IMR-90 (cell line): ENCODE measurements at regions not wholly inside any gene's neighbourhood (a gene's known extent, or its start where the extent isn't known, plus 50 kb on each side); places are given as distances from the start of the nearest gene placed in this dataset.

ENCODE experiments used
- ATAC-seq: fragments of 200-7000 bp; cut with Tn5 transposase; 2 replicates; pipeline ENCODE4 v1.9.1; 2020; ENCODE audit warnings: low read depth, mild to moderate bottlenecking, moderate library complexity
- BruUV-seq: library from RNA; stranded (reverse); fragments of 400-500 nt; replicated peaks from 2 replicates; lab custom pipeline; 2021; lab: Mats Ljungman, UMichigan
- CTCF ChIA-PET: fragments of 300-600 bp; formaldehyde crosslinking; extraction: SDS; loops from one replicate; lab custom pipeline; 2021; ENCODE audit warnings: antibody characterized with exemption; lab: Yijun Ruan, JAX
- POLR2A ChIA-PET: fragments of 300-600 bp; sonication (Branson Sonifier 250); formaldehyde crosslinking; loops from one replicate; lab custom pipeline; 2022; ENCODE audit warnings: antibody characterized with exemption; ENCODE audit not compliant: unreplicated experiment; lab: Charles Lee
- DNase-seq: peaks from one replicate; pipeline ENCODE4 v3.0.0; 2013
- H2AFZ ChIP-seq: replicated peaks from 2 replicates; pipeline ENCODE3; 2013; ENCODE audit warnings: low read length, mild to moderate bottlenecking; ENCODE audit not compliant: poor library complexity
- H2AK5ac ChIP-seq: 2 replicates; pipeline ENCODE4 v1.6.1; 2013; ENCODE audit warnings: low read depth, low read length, inconsistent platforms
- H2AK9ac ChIP-seq: replicated peaks from 2 replicates; pipeline ENCODE3; 2013; ENCODE audit warnings: mild to moderate bottlenecking, low read depth, low read length, moderate library complexity; ENCODE audit not compliant: poor library complexity
- H2BK120ac ChIP-seq: 2 replicates; pipeline ENCODE4 v1.6.1; 2013; ENCODE audit warnings: low read depth, low read length, inconsistent platforms
- H2BK15ac ChIP-seq: 3 replicates; pipeline ENCODE4 v1.6.1; 2013; ENCODE audit warnings: low read depth, low read length, inconsistent platforms
- H2BK20ac ChIP-seq: 2 replicates; pipeline ENCODE4 v1.6.1; 2013; ENCODE audit warnings: low read depth, mild to moderate bottlenecking, inconsistent platforms, low read length, moderate library complexity
- H2BK5ac ChIP-seq: 2 replicates; pipeline ENCODE4 v1.6.1; 2013; ENCODE audit warnings: mild to moderate bottlenecking, low read depth, low read length, inconsistent platforms; ENCODE audit not compliant: poor library complexity, severe bottlenecking
- H3K14ac ChIP-seq: replicated peaks from 2 replicates; pipeline ENCODE4 v1.6.1; 2013; ENCODE audit warnings: low read depth, low read length, inconsistent platforms
- H3K18ac ChIP-seq: 2 replicates; pipeline ENCODE4 v1.6.1; 2013; ENCODE audit warnings: low read depth, low read length, control low read depth
- H3K23ac ChIP-seq: 2 replicates; pipeline ENCODE4 v1.6.1; 2013; ENCODE audit warnings: low read depth, low read length, inconsistent platforms
- H3K27ac ChIP-seq: 2 replicates; pipeline ENCODE4 v1.5.1; 2013; ENCODE audit warnings: mild to moderate bottlenecking, control low read depth, low read length; ENCODE audit not compliant: insufficient read depth
- H3K27me3 ChIP-seq: 2 replicates; pipeline ENCODE4 v1.6.1; 2013; ENCODE audit warnings: low read length; ENCODE audit not compliant: control insufficient read depth, insufficient read depth
- H3K36me3 ChIP-seq: 2 replicates; pipeline ENCODE4 v1.6.1; 2013; ENCODE audit warnings: low read length, mixed read lengths; ENCODE audit not compliant: control insufficient read depth, insufficient read depth
- H3K4ac ChIP-seq: 2 replicates; pipeline ENCODE4 v1.6.1; 2013; ENCODE audit warnings: low read depth, low read length, inconsistent platforms
- H3K4me1 ChIP-seq: 2 replicates; pipeline ENCODE4 v1.6.1; 2013; ENCODE audit warnings: low read length, mixed read lengths; ENCODE audit not compliant: control insufficient read depth, insufficient read depth
- H3K4me2 ChIP-seq: 2 replicates; pipeline ENCODE4 v1.6.1; 2013; ENCODE audit warnings: low read depth, mild to moderate bottlenecking, control low read depth, low read length, moderate library complexity
- H3K4me3 ChIP-seq: 2 replicates; pipeline ENCODE4 v1.5.1; 2013; ENCODE audit warnings: low read depth, mild to moderate bottlenecking, control low read depth, low read length, moderate library complexity; ENCODE audit not compliant: insufficient read depth
- H3K56ac ChIP-seq: 2 replicates; pipeline ENCODE4 v1.6.1; 2013; ENCODE audit warnings: low read length, inconsistent platforms; ENCODE audit not compliant: insufficient read depth; ENCODE audit errors: extremely low read depth
- H3K79me1 ChIP-seq, 2 experiments: 2 replicates each; pipeline ENCODE4 v1.6.1; 2013; ENCODE audit warnings: low read length in 2 of 2, inconsistent platforms in 1 of 2, low read depth in 1 of 2
- H3K9ac ChIP-seq: 2 replicates; pipeline ENCODE4 v1.6.1; 2013; ENCODE audit warnings: low read depth, low read length, control low read depth
- H3K9me1 ChIP-seq: 2 replicates; pipeline ENCODE4 v1.6.1; 2013; ENCODE audit warnings: low read length, inconsistent platforms; ENCODE audit not compliant: insufficient read depth
- H3K9me3 ChIP-seq: 2 replicates; pipeline ENCODE4 v1.6.1; 2013; ENCODE audit warnings: low read length; ENCODE audit not compliant: control insufficient read depth, insufficient read depth
- H4K20me1 ChIP-seq: 2 replicates; pipeline ENCODE4 v1.6.1; 2013; ENCODE audit warnings: low read length, inconsistent platforms; ENCODE audit not compliant: insufficient read depth
- H4K5ac ChIP-seq: 2 replicates; pipeline ENCODE4 v1.6.1; 2013; ENCODE audit warnings: mild to moderate bottlenecking, low read depth, low read length, control low read depth
- H4K8ac ChIP-seq, 2 experiments: 2 replicates each; pipeline ENCODE4 v1.6.1; 2013; ENCODE audit warnings: low read depth in 2 of 2, low read length in 2 of 2, control low read depth in 1 of 2, inconsistent platforms in 1 of 2
- H4K91ac ChIP-seq: 2 replicates; pipeline ENCODE4 v1.6.1; 2013; ENCODE audit warnings: low read depth, low read length, inconsistent platforms; ENCODE audit not compliant: insufficient read depth
- BHLHE40 ChIP-seq: fragments of 150-350 bp; IDR thresholded peaks from 2 replicates; pipeline ENCODE4 v1.6.1; 2016; ENCODE audit warnings: mild to moderate bottlenecking, low read depth, low read length
- CEBPB ChIP-seq: IDR thresholded peaks from 2 replicates; pipeline ENCODE4 v1.6.1; 2012; ENCODE audit warnings: low read depth, low read length, improper control_type of control experiment
- FOS ChIP-seq: fragments of 150-350 bp; IDR thresholded peaks from 2 replicates; pipeline ENCODE4 v1.6.1; 2016; ENCODE audit warnings: low read depth, low read length
- MAZ ChIP-seq: IDR thresholded peaks from 2 replicates; pipeline ENCODE4 v1.6.1; 2012; ENCODE audit warnings: low read depth, mild to moderate bottlenecking, low read length, improper control_type of control experiment, moderate library complexity, borderline replicate concordance
- RCOR1 ChIP-seq: IDR thresholded peaks from 2 replicates; pipeline ENCODE4 v1.6.1; 2012; ENCODE audit warnings: mild to moderate bottlenecking, low read length, improper control_type of control experiment; ENCODE audit not compliant: insufficient replicate concordance
- WGBS, 2 experiments: methylation state at CpG; one replicate each; pipeline versions ENCODE4 v1.1.5 to v1.1.7; 2013; ENCODE audit warnings: missing lambda C conversion rate in 2 of 2; ENCODE audit not compliant: insufficient read length in 1 of 2; ENCODE audit errors: extremely low coverage in 2 of 2; 5-methylcytosine and 5-hydroxymethylcytosine counted together
- dilution Hi-C: fragments of 300-500 bp; cut with HindIII; formaldehyde crosslinking; loops from one replicate; pipeline ENCODE4 v1.14.3; 2018; ENCODE audit warnings: low sequenced_read_pairs; ENCODE audit not compliant: unreplicated experiment
- in situ Hi-C: fragments of 300-500 bp; cut with MboI; formaldehyde crosslinking; loops from 3 replicates; pipeline ENCODE4 v1.14.3; 2019; ENCODE audit warnings: low sequenced_read_pairs, inconsistent platforms, mixed read lengths
- intact Hi-C: fragments of 100-400 bp; cut with micrococcal nuclease; formaldehyde crosslinking; loops from 2 replicates; pipeline ENCODE4 v1.10.0; 2022

DNA sequence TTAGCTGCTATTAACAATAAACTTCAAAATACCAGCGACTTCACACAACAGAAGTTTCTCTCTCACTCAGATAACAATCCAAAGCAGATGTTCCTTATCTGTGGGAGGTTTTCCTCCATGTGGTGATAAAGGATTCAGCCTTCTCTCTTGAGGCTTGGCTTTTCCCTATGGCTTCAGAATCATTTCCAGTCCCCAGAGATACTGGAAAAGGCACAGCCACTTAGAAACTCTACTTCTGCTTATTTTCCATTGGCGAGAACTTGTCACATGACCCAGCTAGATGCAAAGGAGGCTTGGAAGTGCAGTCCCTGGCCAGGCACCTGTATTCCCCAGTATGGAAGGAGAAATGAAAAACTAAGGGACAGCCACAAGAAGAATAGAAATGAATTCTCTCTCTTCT lies 344.8 kb downstream of the MTX2 start:
- dilution Hi-C loops, result no loop called here
- Histone ChIP-seq H3K4me3 (no peak overlapping the region), H3K9me1 (no peaks in the 10 kb centered on the region), H2BK15ac (no peak overlapping the region), H2AFZ (no peak overlapping the region), H3K27me3 (no peaks in the 10 kb centered on the region; the same call in 1 of the 2 replicates), H3K4ac (no peak overlapping the region), H4K91ac (no peak overlapping the region), H3K4me2 (no peak overlapping the region), H3K14ac (no peak overlapping the region), H2BK5ac (no peak overlapping the region), H2BK20ac (no peak overlapping the region), H2AK9ac (no peak overlapping the region), H2AK5ac (no peak overlapping the region), H3K18ac (no peak overlapping the region), H3K27ac (no peak overlapping the region), H3K9ac (no peak overlapping the region), H2BK120ac (no peak overlapping the region), H3K56ac (no peak overlapping the region), H3K9me3 (no peaks in the 10 kb centered on the region), H4K8ac (no peak overlapping the region), H4K20me1 (no peaks in the 10 kb centered on the region), H3K79me1 (no peaks in the 10 kb centered on the region), H3K4me1 (no peaks in the 10 kb centered on the region), H3K36me3 (no peaks in the 10 kb centered on the region), H4K5ac (no peak overlapping the region), H3K23ac (no peak overlapping the region)
- WGBS, 2 experiments, result no CpG with 5 or more reads among the region's 2 CpGs
- ATAC-seq (no peak), DNase-seq (no peak)
- in situ Hi-C loops, result no loop called here
- intact Hi-C loops, result no loop called here
- TF ChIP-seq BHLHE40 (no peak), RCOR1 (no peak), FOS (no peak), MAZ (no peak), CEBPB (no peak)
- POLR2A ChIA-PET, result no interaction called here
- CTCF ChIA-PET, result interaction anchor here (0.7 kb wide), 1 partner anchor 290 kb away, joined by 3 read pairs; no protein-coding TSS in a partner anchor
- no TSS peak for BruUV-seq
